GM12875 (cell line): ENCODE measurements at regions not wholly inside any gene's neighbourhood (a gene's known extent, or its start where the extent isn't known, plus 50 kb on each side); places are given as distances from the start of the nearest gene placed in this dataset.
"Not testable (repeated sequence)": the region's sequence is repeated elsewhere in the genome, so short reads cannot be mapped to it uniquely, and the experiment has no call there.

Experiments used
- H3K4me3 ChIP-seq: one replicate; pipeline ENCODE4 v1.5.1; 2011; ENCODE audit warnings: low read depth, low read length, control low read depth
- CTCF ChIP-seq: IDR thresholded peaks from 2 replicates; pipeline ENCODE4 v1.5.1; 2011; ENCODE audit warnings: low read depth, mild to moderate bottlenecking, control low read depth, inconsistent platforms, low read length, moderate library complexity, borderline replicate concordance; ENCODE audit not compliant: insufficient read depth

- H3K4me3 ChIP-seq: no peak overlapping the region
- TF ChIP-seq CTCF: no peak
Observed at GRCh38 chrX:130529531-130529930, 127.7 kb downstream of the RBMX2 start.

GRCh38 chrX:130531066-130531465 lies 129.3 kb downstream of the RBMX2 start:
- H3K4me3 ChIP-seq: no peak overlapping the region
- no peak for TF ChIP-seq CTCF

GRCh38 chrX:130539721-130540321 lies 138.0 kb downstream of the RBMX2 start:
- TF ChIP-seq CTCF: peak; percentile 74
- H3K4me3 ChIP-seq: no peak overlapping the region

- no peak for TF ChIP-seq CTCF
- H3K4me3 ChIP-seq: no peak overlapping the region
Observed at GRCh38 chrX:130543603-130544325, 142.0 kb downstream of the RBMX2 start.

- TF ChIP-seq CTCF: no peak
- H3K4me3 ChIP-seq: no peak overlapping the region
Observed at GRCh38 chrX:130545796-130546195, 144.0 kb downstream of the RBMX2 start.

GRCh38 chrX:130549382-130549781 lies 147.6 kb downstream of the RBMX2 start:
- H3K4me3 ChIP-seq: not testable (repeated sequence)

- TF ChIP-seq CTCF: no peak
- H3K4me3 ChIP-seq: no peak overlapping the region
Observed at GRCh38 chrX:130550351-130550750, 148.6 kb downstream of the RBMX2 start.
